GM06990 (cell line): ENCODE measurements at regions not wholly inside any gene's neighbourhood (a gene's known extent, or its start where the extent isn't known, plus 50 kb on each side); places are given as distances from the start of the nearest gene placed in this dataset.
"Not testable (repeated sequence)": the region's sequence is repeated elsewhere in the genome, so short reads cannot be mapped to it uniquely, and the experiment has no call there.

Source experiments
- DNase-seq: peaks from one replicate; pipeline ENCODE4 v3.0.0-alpha.2; 2011; ENCODE audit not compliant: insufficient read length; ENCODE audit errors: extremely low read depth
- H3K27me3 ChIP-seq: replicated peaks from 2 replicates; pipeline ENCODE4 v1.6.0; 2011; ENCODE audit warnings: low read length; ENCODE audit not compliant: control insufficient read depth, insufficient read depth
- H3K36me3 ChIP-seq: 2 replicates; pipeline ENCODE4 v1.5.1; 2011; ENCODE audit warnings: low read length; ENCODE audit not compliant: control insufficient read depth, insufficient read depth
- H3K4me3 ChIP-seq: replicated peaks from 2 replicates; pipeline ENCODE4 v1.5.1; 2011; ENCODE audit warnings: low read depth, mild to moderate bottlenecking, control low read depth, low read length
- CTCF ChIP-seq: IDR thresholded peaks from 2 replicates; pipeline ENCODE4 v1.5.1; 2011; ENCODE audit warnings: low read length, control low read depth, mild to moderate bottlenecking, inconsistent platforms; ENCODE audit not compliant: insufficient read depth, poor library complexity, severe bottlenecking

GRCh38 chr2:59171019-59171418, 929.9 kb upstream of the FANCL start:
- no peaks in the 10 kb centered on the region for H3K36me3 ChIP-seq
- no peak for TF ChIP-seq CTCF
- DNase-seq = no peak
- H3K27me3 ChIP-seq = no peaks in the 10 kb centered on the region
- H3K4me3 ChIP-seq = no peak overlapping the region

- Histone ChIP-seq H3K36me3 (no peaks in the 10 kb centered on the region), H3K4me3 (no peak overlapping the region), H3K27me3 (no peaks in the 10 kb centered on the region; the same call in 1 of the 2 replicates)
- no peak for DNase-seq
- no peak for TF ChIP-seq CTCF
Measured at GRCh38 chr2:59168766-59169165, 927.6 kb upstream of the FANCL start.

DNA sequence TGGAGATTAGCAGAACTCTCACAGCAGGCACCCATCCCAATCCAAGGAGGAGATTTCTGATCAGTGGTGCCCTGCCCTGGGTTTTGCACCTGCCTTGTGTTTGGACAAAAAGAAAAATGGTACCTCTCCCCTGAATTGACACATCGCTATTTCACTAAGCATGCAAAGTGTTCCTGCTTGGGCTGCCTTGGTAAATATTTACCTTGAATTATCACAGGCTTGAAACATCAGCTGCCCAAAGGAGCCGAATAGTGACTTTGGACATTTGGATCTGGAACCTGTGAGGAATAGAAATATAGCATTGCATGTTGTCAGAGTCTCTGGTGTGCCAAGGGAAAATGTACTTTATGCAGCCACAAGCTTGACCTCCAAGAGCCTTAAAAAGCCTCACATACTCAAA, 926.4 kb upstream of the FANCL start:
- TF ChIP-seq CTCF = no peak
- Histone ChIP-seq H3K36me3 (no peaks in the 10 kb centered on the region), H3K27me3 (no peaks in the 10 kb centered on the region; the same call in 1 of the 2 replicates), H3K4me3 (no peak overlapping the region)
- DNase-seq = no peak

- not testable (repeated sequence) for H3K27me3 ChIP-seq, H3K4me3 ChIP-seq, DNase-seq, H3K36me3 ChIP-seq
Measured at GRCh38 chr2:59157908-59158307, 916.8 kb upstream of the FANCL start.

GRCh38 chr2:59151805-59152204, 910.7 kb upstream of the FANCL start:
- no peak for DNase-seq
- Histone ChIP-seq H3K4me3 (no peak overlapping the region), H3K36me3 (no peaks in the 10 kb centered on the region), H3K27me3 (no peaks in the 10 kb centered on the region)
- TF ChIP-seq CTCF = no peak

DNA sequence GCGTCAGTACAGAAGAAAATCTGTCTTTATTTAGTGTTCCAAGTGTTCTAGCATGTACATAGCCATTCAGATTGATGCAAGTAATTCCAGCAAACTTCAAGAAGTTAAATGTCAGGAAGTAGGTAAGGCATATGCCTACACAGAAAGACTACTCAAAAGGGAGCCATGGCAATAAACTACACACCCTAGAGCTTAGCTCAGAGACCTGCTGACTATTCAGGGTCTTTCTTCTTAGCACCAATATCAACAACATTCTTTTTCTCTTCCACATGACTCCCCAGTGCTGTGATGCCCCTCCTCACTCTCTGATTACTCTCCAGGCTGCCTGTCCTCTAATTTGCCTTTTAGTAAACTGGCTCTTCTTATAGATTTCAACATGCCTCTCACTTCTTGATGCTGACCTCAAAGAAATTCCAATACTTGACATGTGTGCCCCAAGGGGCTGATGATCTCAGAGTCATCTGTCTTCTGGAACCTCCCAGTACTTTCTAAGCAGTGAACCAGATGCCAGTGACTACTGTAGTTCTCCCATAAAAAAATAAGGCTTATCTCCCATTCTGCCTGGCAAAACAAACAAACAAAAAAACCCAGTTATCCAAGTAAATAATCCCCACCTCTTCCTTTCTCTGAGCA, 909.2 kb upstream of the FANCL start:
- no peak for DNase-seq
- no peak for TF ChIP-seq CTCF
- Histone ChIP-seq H3K4me3 (no peak overlapping the region), H3K36me3 (no peaks in the 10 kb centered on the region), H3K27me3 (no peaks in the 10 kb centered on the region)
